ENCODE measurements at regions not wholly inside any gene's neighbourhood (a gene's known extent, or its start where the extent isn't known, plus 50 kb on each side); places are given as distances from the start of the nearest gene placed in this dataset.

GRCh38 chr15:98203872-98204660, 243.6 kb downstream of the ARRDC4 start:
- TF ChIP-seq TAF1 (IDR thresholded peaks at IDR 0.05; ENCODE audit: borderline replicate concordance, insufficient read depth, low read length): no peak
- TF ChIP-seq FOXP2 (optimal IDR thresholded peaks at IDR 0.05; ENCODE audit: borderline replicate concordance, extremely low read depth, extremely low read length, insufficient read depth): no peak
- TF ChIP-seq SIN3A (IDR thresholded peaks at IDR 0.05; ENCODE audit: borderline replicate concordance, insufficient read depth, low read length): no peak
- no peak for TF ChIP-seq REST (IDR thresholded peaks at IDR 0.05; ENCODE audit: insufficient read depth in 1 of 2, low read depth in 2 of 2, low read length in 2 of 2)
- TF ChIP-seq POLR2AphosphoS5 (IDR thresholded peaks at IDR 0.05; ENCODE audit: low read depth, low read length): no peak

GRCh38 chr15:98207928-98208327, 247.4 kb downstream of the ARRDC4 start:
- TF ChIP-seq TAF1 (IDR thresholded peaks at IDR 0.05; ENCODE audit: borderline replicate concordance, insufficient read depth, low read length): no peak
- no peak for TF ChIP-seq FOXP2 (optimal IDR thresholded peaks at IDR 0.05; ENCODE audit: borderline replicate concordance, extremely low read depth, extremely low read length, insufficient read depth)
- no peak for TF ChIP-seq POLR2AphosphoS5 (IDR thresholded peaks at IDR 0.05; ENCODE audit: low read depth, low read length)
- no peak for TF ChIP-seq SIN3A (IDR thresholded peaks at IDR 0.05; ENCODE audit: borderline replicate concordance, insufficient read depth, low read length)
- no peak for TF ChIP-seq REST (IDR thresholded peaks at IDR 0.05; ENCODE audit: insufficient read depth in 1 of 2, low read depth in 2 of 2, low read length in 2 of 2)

- TF ChIP-seq TAF1 (IDR thresholded peaks at IDR 0.05; ENCODE audit: borderline replicate concordance, insufficient read depth, low read length): no peak
- no peak for TF ChIP-seq POLR2AphosphoS5 (IDR thresholded peaks at IDR 0.05; ENCODE audit: low read depth, low read length)
- TF ChIP-seq FOXP2 (optimal IDR thresholded peaks at IDR 0.05; ENCODE audit: borderline replicate concordance, extremely low read depth, extremely low read length, insufficient read depth): no peak
- TF ChIP-seq REST (IDR thresholded peaks at IDR 0.05; ENCODE audit: insufficient read depth in 1 of 2, low read depth in 2 of 2, low read length in 2 of 2): no peak
- TF ChIP-seq SIN3A (IDR thresholded peaks at IDR 0.05; ENCODE audit: borderline replicate concordance, insufficient read depth, low read length): no peak
These were observed 253.0 kb downstream of the ARRDC4 start for GRCh38 chr15:98213346-98213979.

DNA sequence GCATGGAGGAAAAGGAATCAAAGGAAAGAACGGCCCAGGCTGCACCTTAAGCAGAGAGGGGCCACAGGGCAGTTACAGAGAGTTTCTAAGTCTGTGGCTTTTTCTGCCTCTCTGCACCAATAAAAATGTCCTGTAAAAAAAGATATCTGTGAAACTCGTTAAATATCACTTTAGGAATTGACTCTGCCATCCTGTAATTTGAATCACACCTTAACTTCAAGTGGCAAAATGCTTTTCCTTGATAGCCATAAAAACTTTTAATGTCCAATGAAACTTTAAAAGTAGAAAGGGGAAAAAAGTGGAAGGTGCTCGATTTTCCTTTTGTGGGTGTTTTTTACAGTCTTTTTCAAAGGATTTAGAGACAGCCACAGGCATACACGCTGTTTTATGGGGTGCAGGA, 255.7 kb downstream of the ARRDC4 start:
- TF ChIP-seq FOXP2 (optimal IDR thresholded peaks at IDR 0.05; ENCODE audit: borderline replicate concordance, extremely low read depth, extremely low read length, insufficient read depth): no peak
- TF ChIP-seq TAF1 (IDR thresholded peaks at IDR 0.05; ENCODE audit: borderline replicate concordance, insufficient read depth, low read length): no peak
- TF ChIP-seq SIN3A (IDR thresholded peaks at IDR 0.05; ENCODE audit: borderline replicate concordance, insufficient read depth, low read length): no peak
- no peak for TF ChIP-seq POLR2AphosphoS5 (IDR thresholded peaks at IDR 0.05; ENCODE audit: low read depth, low read length)
- TF ChIP-seq REST (IDR thresholded peaks at IDR 0.05; ENCODE audit: insufficient read depth in 1 of 2, low read depth in 2 of 2, low read length in 2 of 2): no peak

Measured in PFSK-1 (cell line).